ENCODE measurements at regions not wholly inside any gene's neighbourhood (a gene's known extent, or its start where the extent isn't known, plus 50 kb on each side); places are given as distances from the start of the nearest gene placed in this dataset.

GRCh38 chr18:8893628-8894231 is 188.4 kb downstream of the MTCL1 start:
- TF ChIP-seq CTCF (IDR thresholded peaks at IDR 0.05; ENCODE audit: borderline replicate concordance, extremely low read depth, low read length, poor library complexity, severe bottlenecking) (no peak), EZH2 (IDR thresholded peaks at IDR 0.05; ENCODE audit: borderline replicate concordance, low read depth, low read length, severe bottlenecking) (no peak)

Measured in DND-41 (cell line).